ENCODE measurements at regions not wholly inside any gene's neighbourhood (a gene's known extent, or its start where the extent isn't known, plus 50 kb on each side); places are given as distances from the start of the nearest gene placed in this dataset.

DNA sequence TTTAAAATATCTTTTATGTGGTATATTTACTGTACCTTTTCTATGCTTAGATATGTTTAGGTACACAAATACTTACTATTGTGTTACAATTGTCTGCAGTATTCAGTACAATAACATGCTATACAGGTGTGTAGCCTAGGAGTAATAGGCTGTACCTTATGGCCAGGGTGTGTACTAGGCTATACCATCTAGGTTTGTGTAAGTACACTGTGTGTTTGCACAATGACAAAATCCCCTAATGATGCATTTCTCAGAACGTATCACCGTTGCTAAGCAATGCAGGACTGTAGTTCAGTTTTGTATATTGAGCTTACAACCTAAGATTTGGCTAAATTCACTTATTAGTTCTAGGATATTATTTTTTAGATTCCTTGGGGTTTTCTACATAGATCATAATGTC lies 332.3 kb upstream of the HS6ST1 start:
- TF ChIP-seq CTCF (IDR thresholded peaks at IDR 0.05; ENCODE audit: insufficient read depth, low read length, poor library complexity, severe bottlenecking) = no peak
- TF ChIP-seq EZH2phosphoT487 (conservative IDR thresholded peaks at IDR 0.05; ENCODE audit: low read length) = no peak
